Psoas muscle (tissue), 7 donors: ENCODE measurements at regions not wholly inside any gene's neighbourhood (a gene's known extent, or its start where the extent isn't known, plus 50 kb on each side); places are given as distances from the start of the nearest gene placed in this dataset.

Source experiments
- ATAC-seq, 4 donors: fragments of 200-7000 bp; cut with Tn5 transposase; one replicate each; pipeline ENCODE4 v1.9.1; 2020; ENCODE audit warnings: moderate library complexity in 3 of 4, mild to moderate bottlenecking in 2 of 4
- DNase-seq, 2 donors: peaks; one replicate each; pipeline ENCODE4 v3.0.0-alpha.2; 2020
- H3K27ac ChIP-seq: fragments of 200-600 bp; one replicate; pipeline ENCODE4 v1.8.0; 2022
- H3K27me3 ChIP-seq, 3 donors: fragments of 200-600 bp in 1 of 3; one replicate each; pipeline versions ENCODE4 v1.6.1 to v1.8.0; 2013 to 2022; ENCODE audit warnings: low read length in 2 of 3, mild to moderate bottlenecking in 2 of 3, moderate library complexity in 1 of 3; ENCODE audit not compliant: insufficient read depth in 3 of 3
- H3K36me3 ChIP-seq, 2 donors: fragments of 200-600 bp in 1 of 2; one replicate each; pipeline versions ENCODE4 v1.6.1 to v1.8.0; 2013 to 2022; ENCODE audit warnings: low read depth in 1 of 2, mild to moderate bottlenecking in 1 of 2, moderate library complexity in 1 of 2; ENCODE audit not compliant: insufficient read depth in 1 of 2
- H3K4me1 ChIP-seq: fragments of 200-600 bp; one replicate; pipeline ENCODE4 v1.8.0; 2022
- H3K4me3 ChIP-seq: fragments of 200-600 bp; one replicate; pipeline ENCODE4 v1.8.0; 2022; ENCODE audit warnings: mild to moderate bottlenecking
- H3K9me3 ChIP-seq: fragments of 200-600 bp; one replicate; pipeline ENCODE4 v1.8.0; 2022
- CTCF ChIP-seq: fragments of 200-600 bp; IDR thresholded peaks from one replicate; pipeline ENCODE4 v1.8.0; 2022; ENCODE audit warnings: antibody characterized with exemption
- WGBS, 3 donors: extraction: QIAGEN DNeasy Blood & Tissue Kit; methylation state at CpG; one replicate each; pipeline versions ENCODE4 v1.1.6 to v1.1.7; 2013; 5-methylcytosine and 5-hydroxymethylcytosine counted together
- intact Hi-C, 2 donors: fragments of 100-400 bp; cut with DNase I; formaldehyde crosslinking; loops; one replicate each; pipeline versions ENCODE4 v1.11.0 to v1.14.2; 2022
- donor health status: healthy with polysubstance abuse.
- donor health status: DM: no; HTN: no; CAD: no; lungs with moderate emphysema.
- donor health status: Bipolar disorder and iron deficiency.
- donor health status: healthy.
- donor health status: DM: yes; HTN: yes; CAD: no.
- donor health status: DM: no; HTN: no; CAD: no.
- donor health status: DM: yes; HTN: yes; CAD: no.

GRCh38 chr6:51494342-51494741, 593.1 kb downstream of the PKHD1 start:
- DNase-seq (no peak), ATAC-seq (no peak)
- no peak for TF ChIP-seq CTCF
- Histone ChIP-seq H3K36me3 (no peaks in the 10 kb centered on the region), H3K27ac (no peak overlapping the region), H3K4me3 (no peak overlapping the region), H3K9me3 (no peaks in the 10 kb centered on the region), H3K4me1 (no peaks in the 10 kb centered on the region), H3K27me3 (no peaks in the 10 kb centered on the region)
- intact Hi-C loops: no loop called here
- 84 to 89% (median 87%) methylated on average over 5 of the region's 5 CpGs for WGBS, 3 donors

- Histone ChIP-seq H3K4me1 (no peaks in the 10 kb centered on the region), H3K4me3 (no peak overlapping the region), H3K27ac (no peak overlapping the region), H3K9me3 (no peaks in the 10 kb centered on the region), H3K36me3 (no peaks in the 10 kb centered on the region), H3K27me3 (no peaks in the 10 kb centered on the region)
- DNase-seq (no peak), ATAC-seq (no peak)
- WGBS, 3 donors: 31 to 36% (median 31%) methylated on average over 4 of the region's 4 CpGs
- TF ChIP-seq CTCF: no peak
- intact Hi-C loops: no loop called here
Measured at GRCh38 chr6:51495096-51495495, 592.3 kb downstream of the PKHD1 start.

GRCh38 chr6:51495610-51496396, 591.6 kb downstream of the PKHD1 start:
- no peak for TF ChIP-seq CTCF
- Histone ChIP-seq H3K4me1 (no peaks in the 10 kb centered on the region), H3K27ac (no peak overlapping the region), H3K27me3 (no peaks in the 10 kb centered on the region), H3K36me3 (no peaks in the 10 kb centered on the region), H3K9me3 (no peaks in the 10 kb centered on the region), H3K4me3 (no peak overlapping the region)
- intact Hi-C loops: no loop called here
- DNase-seq (no peak), ATAC-seq (no peak)
- 51 to 69% (median 63%) methylated on average over 3 of the region's 3 CpGs for WGBS, 3 donors

GRCh38 chr6:51502996-51503395, 584.4 kb downstream of the PKHD1 start:
- ATAC-seq: no peak
- Histone ChIP-seq H3K4me3 (no peak overlapping the region), H3K9me3 (no peaks in the 10 kb centered on the region), H3K36me3 (no peaks in the 10 kb centered on the region), H3K27me3 (no peaks in the 10 kb centered on the region), H3K27ac (no peak overlapping the region), H3K4me1 (no peaks in the 10 kb centered on the region)
- DNase-seq: no peak
- no peak for TF ChIP-seq CTCF
- WGBS, 3 donors: 37 to 45% (median 38%) methylated on average over 1 of the region's 1 CpG
- intact Hi-C loops: no loop called here

- H3K27ac ChIP-seq: no peak overlapping the region
- ATAC-seq: no peak
- intact Hi-C loops: no loop called here
- no peak overlapping the region for H3K4me3 ChIP-seq
- no peak for TF ChIP-seq CTCF
- no peaks in the 10 kb centered on the region for H3K4me1 ChIP-seq
- no peaks in the 10 kb centered on the region for H3K36me3 ChIP-seq
- H3K27me3 ChIP-seq: no peaks in the 10 kb centered on the region
- no peaks in the 10 kb centered on the region for H3K9me3 ChIP-seq
- no peak for DNase-seq
Measured at GRCh38 chr6:51505434-51505833, 582.0 kb downstream of the PKHD1 start.
